LNCaP clone FGC (cell line): ENCODE measurements at regions not wholly inside any gene's neighbourhood (a gene's known extent, or its start where the extent isn't known, plus 50 kb on each side); places are given as distances from the start of the nearest gene placed in this dataset.

Source experiments
- DNase-seq: peaks from one replicate; pipeline ENCODE4 v3.0.0-alpha.2; 2011; ENCODE audit warnings: low read depth
- H3K4me3 ChIP-seq: 2 replicates; pipeline ENCODE4 v1.5.1; 2011; ENCODE audit warnings: mild to moderate bottlenecking, low read depth, low read length, control low read depth
- TF ChIP-seq, protein P1 (sequence below): IDR thresholded peaks from 2 replicates; pipeline ENCODE4 v1.5.1; 2012; ENCODE audit warnings: mild to moderate bottlenecking; ENCODE audit not compliant: control insufficient read depth, insufficient read depth; ENCODE audit errors: extremely low read depth

- H3K4me3 ChIP-seq = no peak overlapping the region
- DNase-seq = no peak
- TF ChIP-seq, protein P1, sequence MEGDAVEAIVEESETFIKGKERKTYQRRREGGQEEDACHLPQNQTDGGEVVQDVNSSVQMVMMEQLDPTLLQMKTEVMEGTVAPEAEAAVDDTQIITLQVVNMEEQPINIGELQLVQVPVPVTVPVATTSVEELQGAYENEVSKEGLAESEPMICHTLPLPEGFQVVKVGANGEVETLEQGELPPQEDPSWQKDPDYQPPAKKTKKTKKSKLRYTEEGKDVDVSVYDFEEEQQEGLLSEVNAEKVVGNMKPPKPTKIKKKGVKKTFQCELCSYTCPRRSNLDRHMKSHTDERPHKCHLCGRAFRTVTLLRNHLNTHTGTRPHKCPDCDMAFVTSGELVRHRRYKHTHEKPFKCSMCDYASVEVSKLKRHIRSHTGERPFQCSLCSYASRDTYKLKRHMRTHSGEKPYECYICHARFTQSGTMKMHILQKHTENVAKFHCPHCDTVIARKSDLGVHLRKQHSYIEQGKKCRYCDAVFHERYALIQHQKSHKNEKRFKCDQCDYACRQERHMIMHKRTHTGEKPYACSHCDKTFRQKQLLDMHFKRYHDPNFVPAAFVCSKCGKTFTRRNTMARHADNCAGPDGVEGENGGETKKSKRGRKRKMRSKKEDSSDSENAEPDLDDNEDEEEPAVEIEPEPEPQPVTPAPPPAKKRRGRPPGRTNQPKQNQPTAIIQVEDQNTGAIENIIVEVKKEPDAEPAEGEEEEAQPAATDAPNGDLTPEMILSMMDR = no peak
Observed at GRCh38 chr10:130987401-130987800, 324.1 kb downstream of the TCERG1L start.

DNA sequence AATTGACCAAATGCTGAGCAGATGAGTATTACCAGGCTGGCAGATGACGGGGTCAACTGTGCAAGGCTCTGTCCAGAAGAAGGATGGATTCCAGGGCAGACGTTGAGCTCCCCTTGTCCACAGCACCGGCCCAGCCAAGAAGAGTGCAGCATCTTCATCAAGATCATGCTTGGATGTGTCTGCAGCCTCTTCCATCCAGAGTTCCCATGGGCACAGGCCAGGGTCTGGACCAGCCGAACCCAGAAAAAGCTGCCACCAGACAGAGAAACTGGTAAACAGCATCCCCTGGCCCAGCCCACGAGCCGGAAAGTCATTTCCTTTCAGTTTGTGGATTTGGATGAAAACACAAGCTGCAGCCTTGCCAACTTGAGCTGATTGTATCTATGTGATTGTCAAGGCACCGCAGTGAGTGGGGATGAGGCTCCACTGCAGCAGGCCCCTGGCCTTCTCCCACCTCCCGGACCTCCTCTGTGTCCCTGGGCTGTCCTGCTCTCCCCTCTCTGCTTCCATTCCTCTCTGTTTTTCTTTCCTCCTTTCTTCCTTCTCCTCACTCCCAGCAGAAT, 321.8 kb downstream of the TCERG1L start:
- TF ChIP-seq, protein P1 = no peak
- DNase-seq = no peak
- no peak overlapping the region for H3K4me3 ChIP-seq

- TF ChIP-seq, protein P1 = no peak
- DNase-seq = no peak
- H3K4me3 ChIP-seq = no peak overlapping the region
Observed at GRCh38 chr10:130990486-130990885, 321.0 kb downstream of the TCERG1L start.

DNA sequence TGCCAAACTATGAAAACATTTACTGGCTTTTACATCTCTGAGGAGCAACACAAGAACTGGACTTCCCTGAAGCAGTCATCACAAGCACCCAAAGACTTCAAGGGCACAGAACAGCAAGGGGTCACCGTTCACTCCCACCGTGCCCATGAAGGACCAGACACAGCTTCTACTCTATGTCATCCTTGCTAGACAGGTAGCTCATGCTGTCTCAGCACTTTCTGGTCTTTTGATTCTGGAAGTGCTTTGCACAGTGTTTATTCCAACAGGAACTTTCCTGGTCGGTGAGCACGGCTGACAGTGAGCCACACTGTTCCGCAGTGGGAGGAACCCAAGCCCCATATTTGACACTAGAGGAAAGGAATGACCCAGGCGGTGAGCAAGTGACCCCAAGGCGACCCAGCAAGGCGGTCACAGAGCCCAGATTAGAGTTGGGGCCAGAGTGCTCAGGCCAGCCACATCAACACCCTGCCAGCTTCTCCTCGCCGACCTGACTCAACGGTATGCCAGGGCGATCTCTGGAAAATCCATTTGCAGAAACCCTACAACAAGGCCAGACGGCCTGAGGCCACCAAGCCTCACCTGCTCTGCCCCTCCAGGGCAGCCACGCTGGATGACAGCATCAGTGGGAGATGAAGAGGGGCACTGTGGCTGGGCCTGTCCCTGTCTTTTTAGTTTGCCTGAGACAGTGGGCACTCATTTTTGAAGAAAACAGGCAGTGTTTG, 318.6 kb downstream of the TCERG1L start:
- TF ChIP-seq, protein P1 = no peak
- no peak for DNase-seq
- no peak overlapping the region for H3K4me3 ChIP-seq

GRCh38 chr10:130993612-130994011, 317.9 kb downstream of the TCERG1L start:
- no peak overlapping the region for H3K4me3 ChIP-seq
- DNase-seq = no peak
- TF ChIP-seq, protein P1 = no peak

DNA sequence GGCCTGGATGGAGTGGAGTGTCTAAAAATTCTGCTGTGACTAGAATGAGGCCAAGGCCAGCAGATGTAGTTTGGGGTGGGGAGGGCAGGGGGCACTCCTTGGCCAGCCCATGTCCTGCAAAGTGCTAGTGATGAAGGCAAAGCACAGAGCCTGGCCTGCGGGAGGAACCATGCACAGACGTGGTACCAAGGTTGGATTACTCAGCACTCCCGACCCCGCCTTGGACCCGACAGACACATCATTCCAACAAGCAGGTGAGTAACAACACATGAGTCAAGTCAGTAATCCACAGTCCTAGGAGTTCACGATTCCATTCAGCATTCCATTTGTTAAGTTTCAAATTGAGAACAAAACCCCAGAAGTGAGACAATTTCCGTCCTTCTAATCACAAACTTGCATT, 317.3 kb downstream of the TCERG1L start:
- DNase-seq = no peak
- TF ChIP-seq, protein P1 = no peak
- no peak overlapping the region for H3K4me3 ChIP-seq

GRCh38 chr10:130994845-130995244, 316.7 kb downstream of the TCERG1L start:
- no peak overlapping the region for H3K4me3 ChIP-seq
- TF ChIP-seq, protein P1 = no peak
- DNase-seq = no peak
